ENCODE measurements at regions not wholly inside any gene's neighbourhood (a gene's known extent, or its start where the extent isn't known, plus 50 kb on each side); places are given as distances from the start of the nearest gene placed in this dataset.
A peak's percentile ranks its signal among the peaks of the same experiment; 100 is the strongest.
"Not testable (repeated sequence)": the region's sequence is repeated elsewhere in the genome, so short reads cannot be mapped to it uniquely, and the experiment has no call there.

DNA sequence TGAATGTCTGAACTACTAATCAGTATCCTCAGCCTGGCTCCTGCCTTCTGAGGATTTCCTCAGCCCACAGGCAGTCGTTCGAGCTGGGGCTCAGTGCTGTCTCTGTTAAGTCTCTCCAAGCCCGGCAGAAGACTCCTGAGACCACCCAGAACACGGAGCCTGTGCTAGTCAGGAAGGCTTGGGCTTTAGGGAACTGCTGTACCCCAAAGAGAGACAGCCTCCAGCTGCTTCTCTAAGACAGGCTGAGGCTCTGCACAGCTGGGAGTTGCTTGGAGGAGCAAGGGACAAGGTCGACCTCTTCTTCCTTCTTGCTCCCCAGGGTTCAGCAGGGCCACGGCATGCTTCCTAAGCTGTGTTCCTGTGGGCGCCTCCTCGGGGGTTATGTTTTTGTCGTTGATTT is 283.4 kb upstream of the MYT1L start:
- no peak for DNase-seq

DNA sequence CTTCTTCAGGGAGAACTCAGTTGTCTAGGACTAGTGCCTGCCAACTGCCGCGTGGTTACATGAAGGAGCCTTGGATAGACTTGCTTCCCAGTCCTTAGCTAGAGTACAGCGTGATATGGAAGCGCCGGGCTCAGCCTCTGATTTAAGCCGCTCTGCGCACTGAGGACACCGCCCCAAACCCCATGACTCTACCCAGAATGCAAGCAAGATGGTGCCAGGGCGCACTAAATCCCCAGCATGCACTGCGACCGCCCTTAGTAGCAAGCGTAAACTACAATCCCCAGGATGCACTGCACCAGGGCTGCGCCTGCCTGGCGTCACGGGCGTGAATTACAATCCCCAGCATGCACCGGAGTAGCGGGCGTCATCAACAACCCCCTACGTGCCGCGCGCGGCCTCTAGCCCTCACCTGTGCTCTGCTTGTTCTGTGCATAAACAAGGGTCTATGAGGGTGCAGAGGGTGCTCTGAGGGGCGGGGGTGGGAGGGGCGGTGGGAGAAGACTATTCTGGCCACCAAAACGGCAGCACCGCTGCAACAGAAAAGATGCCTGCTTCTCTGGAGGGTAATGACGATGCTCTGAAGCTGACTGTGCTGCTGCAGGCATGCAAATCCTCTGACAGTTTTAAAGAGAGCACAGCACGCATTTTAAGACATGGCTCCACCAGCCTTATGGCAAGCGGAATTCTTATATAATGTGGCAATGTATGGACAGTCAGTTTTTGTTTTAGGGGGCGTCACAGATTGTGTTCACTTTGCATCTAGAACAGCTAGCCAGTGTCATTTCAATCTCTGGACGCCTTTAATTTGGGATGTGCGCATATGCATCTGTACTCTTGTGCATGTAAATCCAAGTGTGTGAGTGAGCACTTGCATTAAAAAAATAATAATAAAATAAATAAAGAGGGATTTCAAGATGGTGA is 282.5 kb upstream of the MYT1L start:
- DNase-seq, result peak; percentile 93

DNA sequence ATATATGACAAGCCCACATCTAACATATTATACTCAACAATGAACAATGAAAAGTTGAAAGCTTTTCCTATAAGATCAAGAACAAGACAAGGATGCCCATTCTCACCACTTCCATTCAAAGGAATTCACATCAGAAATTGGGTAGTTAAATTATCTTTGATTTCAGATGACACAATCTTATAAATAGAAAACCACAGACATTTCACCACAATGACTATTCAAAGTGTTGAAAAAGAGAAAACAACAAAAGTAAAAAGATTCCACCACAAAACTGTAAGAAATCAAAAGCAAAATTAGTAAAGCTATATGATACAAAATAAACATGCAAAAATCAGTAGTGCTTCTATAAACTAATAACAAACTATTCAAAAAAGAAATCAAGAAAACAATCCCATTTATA is 279.7 kb upstream of the MYT1L start:
- no peak for DNase-seq

DNA sequence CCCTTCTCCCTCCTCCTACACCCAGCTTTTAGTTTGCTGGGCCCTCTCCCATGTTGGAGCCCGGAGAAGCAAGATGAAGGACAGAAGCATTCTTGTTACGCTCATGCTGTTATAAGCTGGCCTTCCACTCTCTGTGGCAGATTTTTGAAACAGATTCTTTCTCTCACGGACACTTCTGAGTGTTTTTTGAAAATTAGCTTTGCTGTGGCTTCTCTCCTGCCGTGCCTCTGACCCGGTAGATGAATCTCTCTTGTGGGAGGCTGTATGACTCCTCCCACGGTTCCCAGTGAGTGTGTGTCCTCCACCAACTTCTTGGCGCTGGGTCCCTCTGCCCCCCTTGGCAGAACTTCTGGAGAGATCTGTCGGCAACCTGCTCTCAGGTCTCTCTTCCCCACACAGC is 269.3 kb upstream of the MYT1L start:
- DNase-seq, result no peak

- DNase-seq, result no peak
Measured at GRCh38 chr2:2599441-2599840, 268.4 kb upstream of the MYT1L start.

GRCh38 chr2:2597712-2598111 is 266.6 kb upstream of the MYT1L start:
- no peak for DNase-seq

GRCh38 chr2:2591542-2591940 is 260.5 kb upstream of the MYT1L start:
- no peak for DNase-seq

DNA sequence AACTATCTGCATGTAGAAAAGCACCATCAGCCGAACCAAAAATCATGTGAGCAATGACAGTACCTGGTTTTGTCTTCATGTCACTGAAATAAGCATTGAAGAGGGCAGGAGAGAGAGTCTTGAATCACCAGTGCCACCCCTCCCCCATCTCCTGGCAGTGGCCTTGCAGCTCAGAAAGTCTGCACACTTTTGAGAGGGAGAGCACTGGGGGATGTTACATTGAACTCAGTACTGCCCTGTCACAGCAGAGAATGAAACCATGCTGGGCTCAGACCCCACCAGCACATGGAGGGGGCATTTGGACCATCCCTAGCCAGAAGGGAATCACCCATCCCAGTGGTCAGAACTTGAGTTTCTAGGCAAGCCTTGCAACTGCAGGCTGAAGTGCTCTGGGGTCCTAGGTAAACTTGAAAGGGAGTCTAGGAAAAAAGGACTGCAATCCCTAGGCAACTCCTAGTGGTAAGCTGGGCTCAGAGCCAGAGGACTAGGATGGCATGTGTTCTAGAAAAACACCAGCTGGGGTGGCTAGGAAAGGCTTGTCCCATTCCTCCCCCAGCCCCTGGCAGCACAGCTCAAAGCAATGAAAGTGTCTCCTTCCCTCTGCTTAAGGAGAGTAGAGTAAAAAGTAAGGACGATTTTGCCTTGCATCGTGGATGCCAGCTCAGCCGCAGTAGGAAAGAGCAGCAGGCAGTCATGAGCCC is 259.9 kb upstream of the MYT1L start:
- no peak for DNase-seq

DNA sequence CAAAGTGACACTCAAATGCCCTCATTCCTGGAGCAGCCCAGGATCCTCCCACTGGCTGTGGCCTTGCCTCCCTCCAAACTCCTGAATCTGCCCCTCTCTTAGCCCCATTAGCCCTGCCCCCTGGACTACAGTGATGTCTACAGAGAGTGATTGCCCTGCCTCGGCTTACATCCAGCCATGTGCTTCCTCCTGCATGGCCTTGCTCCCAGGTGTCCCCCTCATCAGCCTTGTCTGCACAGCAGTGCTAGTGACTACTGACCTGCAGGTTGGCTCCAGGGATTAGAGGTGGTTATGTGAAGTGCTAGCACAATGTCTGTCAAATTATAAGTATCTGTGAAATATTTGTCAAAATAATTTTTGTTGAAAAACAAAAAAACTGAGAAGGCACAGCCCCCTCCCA is 259.1 kb upstream of the MYT1L start:
- no peak for DNase-seq

DNA sequence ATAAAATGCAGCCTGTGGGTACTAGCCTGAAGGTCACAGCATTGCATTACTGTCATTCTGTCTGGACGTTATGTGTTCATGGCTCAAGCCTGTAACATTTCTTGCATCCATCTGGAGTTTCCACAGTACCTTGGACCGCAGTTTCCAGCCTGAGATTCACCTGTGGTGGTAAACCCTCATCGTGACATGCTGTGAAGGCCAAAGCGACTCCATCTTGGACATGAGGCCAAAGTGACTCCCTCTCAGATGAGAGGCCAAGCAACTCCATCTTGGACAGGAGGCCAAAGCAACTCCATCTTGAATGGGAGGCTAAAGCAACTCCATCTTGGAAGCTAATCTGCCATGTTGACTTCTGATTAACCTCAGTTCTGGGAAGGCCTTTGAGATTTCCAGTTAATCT is 257.7 kb upstream of the MYT1L start:
- no peak for DNase-seq

GRCh38 chr2:2587354-2587753 is 256.3 kb upstream of the MYT1L start:
- DNase-seq, result no peak

DNA sequence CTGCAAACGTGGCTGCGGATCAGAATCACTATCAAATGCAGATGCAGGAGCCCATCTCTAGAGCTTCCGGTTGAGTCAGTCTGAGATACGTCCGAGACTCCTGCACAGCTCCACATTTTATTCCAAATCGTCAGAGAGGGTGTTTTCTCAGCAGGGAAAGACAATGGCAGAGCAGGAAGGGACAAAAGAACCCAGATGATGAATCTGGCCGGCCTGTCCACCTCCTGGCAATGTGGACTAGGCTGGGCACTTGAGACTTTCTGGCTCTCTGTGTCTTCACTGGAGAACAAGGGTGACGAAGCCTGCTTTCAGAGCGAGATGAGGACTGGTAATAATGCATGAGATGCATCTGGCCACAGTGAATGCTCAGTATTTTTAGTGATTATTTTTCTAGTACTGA is 255.9 kb upstream of the MYT1L start:
- no peak for DNase-seq

DNA sequence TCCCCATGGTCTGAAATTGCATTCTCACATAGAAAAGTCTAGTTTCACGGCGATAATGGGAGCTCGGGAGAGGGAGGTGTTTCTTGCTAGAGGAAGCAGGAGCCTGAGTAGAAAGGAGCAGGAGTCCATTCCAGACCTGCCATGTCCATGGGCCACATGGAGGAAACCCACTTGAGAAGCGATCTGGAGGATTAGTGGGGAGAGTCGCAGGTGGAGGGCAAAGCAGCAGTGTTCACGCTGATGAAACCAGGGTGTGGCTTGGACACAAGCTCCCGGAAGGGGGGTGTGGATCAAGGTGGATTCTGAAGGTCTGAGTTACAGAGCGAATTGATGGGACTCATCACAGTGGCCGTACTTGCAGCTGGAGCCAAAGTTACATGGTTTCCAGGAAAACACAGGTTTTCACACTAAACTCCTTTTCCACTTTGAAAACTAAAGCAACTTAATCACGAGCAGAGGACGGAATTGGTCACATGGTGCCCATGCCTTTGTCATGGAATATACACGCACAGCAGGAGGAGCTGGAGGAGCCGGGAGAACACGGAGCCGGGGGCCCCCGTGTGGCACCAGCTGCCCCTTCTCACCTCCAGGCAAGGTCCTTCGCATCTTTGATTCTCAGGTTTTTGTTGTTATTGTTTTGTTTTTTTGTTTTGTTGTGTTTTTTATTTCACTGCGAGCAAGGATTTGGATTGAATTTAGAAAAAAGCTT is 255.1 kb upstream of the MYT1L start:
- no peak for DNase-seq

GRCh38 chr2:2582998-2583545 is 252.0 kb upstream of the MYT1L start:
- no peak for DNase-seq

GRCh38 chr2:2581331-2582159 is 250.5 kb upstream of the MYT1L start:
- DNase-seq, result no peak

GRCh38 chr2:2580841-2581240 is 249.8 kb upstream of the MYT1L start:
- not testable (repeated sequence) for DNase-seq

DNA sequence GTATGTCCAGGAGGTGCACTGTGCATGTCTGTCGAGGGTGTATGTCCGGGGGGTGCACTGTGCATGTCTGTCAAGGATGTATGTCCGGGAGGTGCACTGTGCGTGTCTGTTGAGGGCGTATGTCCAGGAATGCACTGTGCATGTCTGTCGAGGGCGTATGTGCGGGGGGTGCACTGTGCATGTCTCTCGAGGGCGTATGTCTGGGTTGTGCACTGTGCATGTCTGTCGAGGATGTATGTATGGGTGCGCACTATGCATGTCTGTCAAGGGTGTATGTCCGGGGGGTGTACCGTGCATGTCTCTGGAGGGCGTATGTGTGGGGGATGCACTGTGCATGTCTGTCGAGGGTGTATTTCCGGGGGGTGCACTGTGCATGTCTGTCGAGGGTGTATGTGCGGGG is 249.3 kb upstream of the MYT1L start:
- no peak for DNase-seq

- no peak for DNase-seq
Measured at GRCh38 chr2:2579814-2580213, 248.7 kb upstream of the MYT1L start.

DNA sequence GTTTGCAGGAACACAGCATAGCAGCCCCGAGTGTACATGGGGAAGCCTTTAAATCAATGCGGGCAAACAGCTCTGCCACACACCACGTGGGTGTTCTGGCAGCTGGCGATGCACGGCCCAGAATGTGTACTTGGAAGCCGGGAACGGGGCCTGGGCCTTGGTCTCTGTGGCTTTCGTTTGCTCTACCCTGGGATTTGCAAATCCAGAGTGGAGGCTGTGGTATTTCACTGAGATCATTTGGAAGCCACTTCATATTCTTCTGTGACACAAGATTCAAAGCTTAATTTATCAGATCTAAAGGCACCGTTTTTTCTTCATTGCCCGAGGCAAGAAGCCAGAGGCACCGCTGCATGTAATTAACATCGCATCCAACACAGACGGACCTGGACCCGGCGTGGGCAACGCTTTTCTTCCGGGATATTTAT is 246.3 kb upstream of the MYT1L start:
- no peak for DNase-seq

- DNase-seq, result no peak
Measured at GRCh38 chr2:2575870-2576386, 244.9 kb upstream of the MYT1L start.

GRCh38 chr2:2575181-2575577 is 244.1 kb upstream of the MYT1L start:
- no peak for DNase-seq
